Germinal center (tissue), 1 donor: ENCODE measurements at regions not wholly inside any gene's neighbourhood (a gene's known extent, or its start where the extent isn't known, plus 50 kb on each side); places are given as distances from the start of the nearest gene placed in this dataset.
"Not testable (repeated sequence)": the region's sequence is repeated elsewhere in the genome, so short reads cannot be mapped to it uniquely, and the experiment has no call there.

Source experiments
- DNase-seq: peaks from one replicate; pipeline ENCODE4 v3.0.0; 2012; ENCODE audit warnings: mixed read lengths, low spot score

GRCh38 chr9:108039012-108039411, 549.4 kb upstream of the KLF4 start:
- DNase-seq, result no peak

DNA sequence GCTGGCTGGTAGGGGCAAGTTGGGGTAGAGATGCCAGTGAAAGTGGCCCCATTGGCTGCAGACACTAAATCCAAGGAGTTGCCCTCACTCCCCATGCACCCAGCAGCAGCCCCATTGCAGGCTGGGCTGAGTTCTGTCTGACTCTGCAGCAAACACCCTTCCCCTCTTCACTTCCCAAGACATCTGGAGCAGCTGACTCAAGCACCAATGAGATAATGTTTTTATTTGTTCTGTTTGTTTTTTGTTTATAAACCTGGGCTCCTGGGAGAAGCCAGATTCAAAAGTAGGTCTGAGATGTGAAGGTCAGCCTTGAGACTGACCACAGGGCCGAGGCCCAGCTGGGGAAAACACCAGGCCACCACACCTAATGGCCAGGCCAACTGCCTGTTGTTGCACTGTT, 545.9 kb upstream of the KLF4 start:
- DNase-seq, result no peak

DNA sequence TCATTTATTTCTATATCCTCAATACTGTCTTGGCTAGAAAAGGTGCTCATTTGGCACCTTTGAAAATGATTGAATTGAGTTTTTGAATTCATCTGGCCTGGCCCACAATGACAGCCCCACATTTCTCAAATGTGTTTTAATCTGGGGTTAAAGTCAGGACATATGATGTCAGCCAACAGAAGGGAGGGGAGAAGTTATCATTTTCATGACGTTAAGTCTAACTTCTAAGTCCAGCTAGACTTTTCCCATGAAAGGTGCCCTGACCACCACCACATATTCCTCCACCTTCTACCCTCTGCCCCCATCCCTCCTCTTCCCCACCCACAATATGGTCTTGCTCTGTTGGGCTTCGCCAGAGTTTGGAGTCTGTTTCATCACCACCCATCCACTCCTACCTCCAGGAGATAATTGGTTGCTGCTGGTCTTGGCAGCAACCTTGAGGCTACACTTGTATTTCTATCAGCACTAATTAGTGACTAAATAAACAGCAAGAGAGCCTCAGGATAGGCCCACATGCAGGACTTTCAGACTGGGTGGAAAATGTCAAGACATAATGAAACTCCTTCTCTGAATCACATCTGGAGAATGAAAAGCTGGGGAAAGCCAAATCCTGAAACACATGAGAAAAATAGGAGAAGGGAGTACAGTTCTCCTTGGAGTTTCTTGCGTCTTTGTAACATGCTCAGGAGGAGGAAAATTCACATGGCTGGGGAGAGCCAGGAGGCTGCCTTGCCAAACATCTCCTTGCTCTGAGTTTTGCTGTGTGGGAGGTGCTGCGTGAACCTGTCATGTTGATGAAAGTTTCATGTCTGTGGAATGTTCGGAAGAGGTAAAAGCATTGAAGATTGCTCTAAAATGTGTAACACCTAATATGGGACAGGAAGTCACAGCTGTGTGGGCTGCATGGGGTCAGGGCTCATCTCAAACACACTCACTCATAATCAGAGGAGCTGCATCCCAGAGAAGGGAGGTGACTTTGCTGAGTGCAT, 544.7 kb upstream of the KLF4 start:
- DNase-seq, result no peak

DNA sequence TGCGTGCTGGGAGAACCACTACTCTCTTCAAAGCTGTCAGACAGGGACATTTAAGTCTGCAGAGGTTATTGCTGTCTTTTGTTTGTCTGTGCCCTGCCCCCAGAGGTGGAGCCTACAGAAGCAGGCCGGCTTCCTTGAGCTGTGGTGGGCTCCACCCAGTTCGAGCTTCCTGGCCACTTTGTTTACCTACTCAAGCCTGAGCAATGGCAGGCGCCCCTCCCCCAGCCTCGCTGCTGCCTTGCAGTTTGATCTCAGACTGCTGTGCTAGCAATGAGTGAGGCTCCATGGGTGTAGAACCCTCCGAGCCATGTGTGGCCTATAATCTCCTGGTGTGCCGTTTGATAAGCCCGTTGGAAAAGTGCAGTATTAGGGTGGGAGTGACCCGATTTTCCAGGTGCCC, 542.5 kb upstream of the KLF4 start:
- DNase-seq, result not testable (repeated sequence)

DNA sequence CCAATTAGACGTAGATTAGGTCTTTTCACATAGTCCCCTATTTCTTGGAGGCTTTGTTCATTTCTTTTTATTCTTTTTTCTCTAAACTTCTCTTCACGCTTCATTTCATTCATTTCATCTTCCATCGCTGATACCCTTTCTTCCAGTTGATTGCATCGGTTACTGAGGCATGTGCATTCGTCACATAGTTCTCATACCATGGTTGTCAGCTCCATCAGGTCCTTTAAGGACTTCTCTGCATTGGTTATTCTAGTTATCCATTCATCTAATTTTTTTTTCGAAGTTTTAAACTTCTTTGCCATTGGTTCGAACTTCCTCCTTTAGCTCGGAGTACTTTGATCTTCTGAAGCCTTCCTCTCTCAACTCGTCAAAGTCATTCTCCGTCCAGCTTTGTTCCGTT, 541.7 kb upstream of the KLF4 start:
- not testable (repeated sequence) for DNase-seq

- not testable (repeated sequence) for DNase-seq
Observed at GRCh38 chr9:108026718-108027117, 537.1 kb upstream of the KLF4 start.

- no peak for DNase-seq
Observed at GRCh38 chr9:108024604-108025003, 535.0 kb upstream of the KLF4 start.

GRCh38 chr9:108022246-108022935, 532.8 kb upstream of the KLF4 start:
- DNase-seq, result no peak

- no peak for DNase-seq
Observed at GRCh38 chr9:108021096-108021710, 531.6 kb upstream of the KLF4 start.

- no peak for DNase-seq
Observed at GRCh38 chr9:108019821-108020220, 530.3 kb upstream of the KLF4 start.

DNA sequence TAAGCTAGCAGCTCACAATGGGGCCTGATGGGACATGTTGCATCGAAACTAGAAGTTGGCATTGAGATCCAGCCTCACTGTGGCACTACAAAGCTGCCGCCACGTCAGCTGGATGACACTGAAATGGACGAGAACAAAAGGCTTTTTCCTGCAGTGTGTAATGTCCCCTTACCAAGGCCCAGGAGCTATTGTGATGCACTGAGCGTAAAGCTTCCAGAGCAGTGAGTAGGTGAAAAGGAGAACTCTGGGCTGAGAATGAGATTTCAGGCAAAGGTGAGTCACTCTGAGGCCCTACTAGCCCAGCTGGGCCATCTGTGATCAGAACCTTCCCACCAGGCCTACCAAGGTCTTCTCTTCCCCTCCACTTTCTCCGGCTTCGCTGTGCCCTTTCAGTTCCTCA, 528.1 kb upstream of the KLF4 start:
- DNase-seq, result no peak

GRCh38 chr9:108016446-108016845, 526.9 kb upstream of the KLF4 start:
- DNase-seq, result no peak

DNA sequence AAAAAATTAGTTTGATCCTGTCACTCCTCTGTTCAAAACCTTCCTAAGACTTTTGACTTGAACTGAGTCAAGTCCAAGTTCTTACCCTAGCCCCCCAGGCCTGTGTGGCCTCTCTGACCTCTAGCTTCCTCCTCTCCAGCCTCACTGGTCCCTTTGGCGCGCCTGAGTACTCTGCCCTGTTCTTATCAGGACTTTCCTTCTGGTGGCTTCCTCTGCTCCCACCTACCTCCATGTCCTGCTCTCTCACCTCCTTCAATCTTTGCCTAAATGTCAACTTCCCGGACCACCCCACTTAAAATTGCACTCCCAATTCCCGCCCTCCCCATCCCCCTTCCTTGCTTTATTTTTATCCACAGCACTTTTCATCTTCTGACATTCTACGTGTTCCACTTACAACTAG, 526.1 kb upstream of the KLF4 start:
- no peak for DNase-seq

DNA sequence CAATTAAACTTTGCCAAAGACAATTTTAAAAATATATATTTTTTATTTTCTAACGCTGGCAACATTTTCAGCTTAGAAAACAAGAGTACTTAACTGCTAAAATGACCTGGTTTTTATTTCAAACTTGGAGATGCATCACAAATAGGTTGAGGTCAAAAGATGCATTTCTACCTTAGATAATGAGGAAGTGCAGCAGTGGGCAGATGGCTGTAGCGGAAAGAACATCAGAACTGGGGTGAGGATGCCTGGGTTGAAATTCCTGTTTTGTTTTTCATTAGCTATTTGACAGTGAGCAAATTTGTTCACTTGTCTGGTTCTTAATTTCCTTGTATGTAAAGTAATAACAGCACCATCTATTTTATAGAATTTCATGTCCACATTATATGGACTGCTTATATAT, 524.8 kb upstream of the KLF4 start:
- DNase-seq, result no peak

DNA sequence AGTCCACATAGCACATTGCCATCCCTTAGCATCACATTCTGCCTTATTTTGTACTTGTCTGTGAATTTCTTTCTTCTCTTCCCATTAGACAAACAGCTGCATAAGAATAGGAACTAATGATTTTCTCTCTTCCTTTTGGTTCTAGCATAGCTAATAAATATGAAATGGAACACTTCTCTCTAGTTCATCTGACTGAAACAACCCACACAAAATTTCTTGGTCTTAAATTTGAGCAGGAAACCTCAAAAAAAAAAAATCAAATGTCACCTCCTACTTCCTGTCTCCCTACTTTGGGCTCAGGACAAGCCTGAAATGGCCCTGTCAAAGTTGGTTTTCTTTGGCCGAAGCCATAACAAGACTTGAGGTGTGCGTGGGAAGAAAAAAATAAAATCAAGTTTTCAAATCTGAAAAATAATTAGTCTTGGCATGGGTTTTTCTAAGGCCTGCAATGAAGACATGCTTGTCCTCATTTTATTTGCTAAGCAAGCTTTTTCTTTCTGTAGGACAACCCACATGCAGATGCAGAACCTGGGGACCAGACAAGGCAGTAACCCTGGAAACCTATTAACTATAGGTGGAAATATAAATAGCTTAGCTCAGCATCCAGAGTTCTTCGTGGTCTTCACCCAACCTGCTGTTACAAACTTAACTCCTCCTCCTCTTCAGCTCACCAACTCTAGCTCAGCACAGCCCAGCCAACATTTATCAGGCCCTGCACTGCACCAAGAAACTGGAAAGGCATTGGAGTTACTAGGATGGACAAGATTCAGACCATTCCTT, 523.5 kb upstream of the KLF4 start:
- no peak for DNase-seq

- no peak for DNase-seq
Observed at GRCh38 chr9:108012405-108012804, 522.8 kb upstream of the KLF4 start.

- no peak for DNase-seq
Observed at GRCh38 chr9:108003526-108003925, 514.0 kb upstream of the KLF4 start.

GRCh38 chr9:108002371-108002956, 512.9 kb upstream of the KLF4 start:
- no peak for DNase-seq

DNA sequence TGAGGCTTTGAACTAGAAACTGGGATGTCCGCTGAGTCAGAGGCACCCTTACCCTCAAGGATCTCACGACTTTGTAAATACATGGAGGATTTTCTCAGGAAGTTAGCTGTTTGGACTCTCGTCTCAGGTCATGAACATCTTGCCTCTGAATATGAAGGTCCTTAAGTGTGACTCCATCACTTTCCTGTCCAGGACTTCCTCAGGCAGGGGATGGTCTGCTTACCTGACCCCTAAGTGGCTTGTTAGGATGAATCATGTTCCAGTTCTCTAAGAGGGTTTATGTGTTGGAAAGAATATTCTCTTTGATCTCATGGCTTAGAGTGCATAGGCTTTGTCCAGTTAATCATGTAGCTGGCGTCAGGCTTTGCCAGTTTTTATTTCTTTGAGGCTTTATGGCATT, 511.7 kb upstream of the KLF4 start:
- no peak for DNase-seq

- DNase-seq, result no peak
Observed at GRCh38 chr9:107999890-108000289, 510.3 kb upstream of the KLF4 start.

DNA sequence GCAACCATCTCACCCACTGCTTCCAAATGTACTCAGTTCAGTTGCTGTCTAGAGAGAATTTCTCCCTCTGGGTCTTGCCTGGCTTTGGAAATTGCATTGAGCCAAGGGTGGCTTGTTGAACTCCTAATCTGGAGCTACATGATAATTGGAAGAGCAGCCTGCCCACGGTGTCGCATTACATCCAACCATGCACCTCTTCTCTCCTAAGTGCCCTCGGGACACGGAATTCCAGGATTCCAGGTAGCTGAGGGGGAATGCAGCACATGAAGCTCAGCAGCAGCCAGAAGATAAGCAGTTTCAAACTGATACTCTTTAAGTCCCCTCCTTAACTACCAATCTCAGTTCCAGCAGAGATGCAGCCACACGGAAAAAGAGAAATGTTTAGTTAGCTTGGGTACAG, 509.4 kb upstream of the KLF4 start:
- DNase-seq, result no peak

DNA sequence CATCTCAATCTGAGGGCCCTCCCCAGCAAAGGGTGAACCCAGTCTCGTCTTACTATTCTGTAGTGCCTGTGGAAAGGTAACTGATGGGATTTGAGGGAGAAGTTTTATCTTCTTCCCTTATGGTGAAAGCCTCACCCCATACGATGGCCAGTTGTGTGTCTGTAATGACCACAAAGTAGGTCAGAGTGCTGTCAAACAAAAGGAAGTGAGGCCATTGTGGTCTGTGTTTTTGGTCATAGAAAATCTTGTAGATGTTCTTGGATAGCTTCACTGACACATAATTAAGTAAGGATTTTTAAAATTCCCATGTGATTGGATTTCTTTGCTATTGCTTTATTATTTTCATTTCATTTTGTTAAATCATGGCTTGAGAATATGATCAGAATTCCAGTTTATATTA, 505.1 kb upstream of the KLF4 start:
- no peak for DNase-seq
